GM10266 (cell line): ENCODE measurements at regions not wholly inside any gene's neighbourhood (a gene's known extent, or its start where the extent isn't known, plus 50 kb on each side); places are given as distances from the start of the nearest gene placed in this dataset.

Experiments used
- DNase-seq: peaks from one replicate; pipeline ENCODE4 v3.0.0; 2012; ENCODE audit errors: extremely low spot score
- TF ChIP-seq, protein P1 (sequence below): IDR thresholded peaks from 2 replicates; pipeline ENCODE4 v1.5.1; 2012; ENCODE audit warnings: mild to moderate bottlenecking, low read depth; ENCODE audit not compliant: control insufficient read depth, insufficient read depth; ENCODE audit errors: missing control alignments

DNA sequence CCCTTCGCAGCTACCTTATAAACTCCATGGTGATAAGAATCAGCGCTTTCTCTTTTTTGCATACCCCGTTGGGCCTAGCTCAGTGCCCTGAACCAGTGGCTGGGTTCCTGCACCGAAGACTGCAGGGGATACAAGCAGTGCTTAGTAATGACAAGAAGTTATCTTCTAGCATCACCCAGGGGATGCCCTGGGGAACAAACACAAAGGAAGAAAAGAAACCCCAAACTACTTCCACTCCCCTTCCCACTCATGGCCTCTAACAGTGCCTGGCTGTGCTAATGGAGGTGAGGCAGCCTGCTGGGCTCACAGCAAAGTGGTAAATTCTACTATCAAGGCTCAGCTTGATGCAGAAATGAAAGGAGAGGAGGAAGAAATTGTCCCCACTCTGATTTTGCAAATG lies 314.7 kb downstream of the TXNL1 start:
- TF ChIP-seq, protein P1, sequence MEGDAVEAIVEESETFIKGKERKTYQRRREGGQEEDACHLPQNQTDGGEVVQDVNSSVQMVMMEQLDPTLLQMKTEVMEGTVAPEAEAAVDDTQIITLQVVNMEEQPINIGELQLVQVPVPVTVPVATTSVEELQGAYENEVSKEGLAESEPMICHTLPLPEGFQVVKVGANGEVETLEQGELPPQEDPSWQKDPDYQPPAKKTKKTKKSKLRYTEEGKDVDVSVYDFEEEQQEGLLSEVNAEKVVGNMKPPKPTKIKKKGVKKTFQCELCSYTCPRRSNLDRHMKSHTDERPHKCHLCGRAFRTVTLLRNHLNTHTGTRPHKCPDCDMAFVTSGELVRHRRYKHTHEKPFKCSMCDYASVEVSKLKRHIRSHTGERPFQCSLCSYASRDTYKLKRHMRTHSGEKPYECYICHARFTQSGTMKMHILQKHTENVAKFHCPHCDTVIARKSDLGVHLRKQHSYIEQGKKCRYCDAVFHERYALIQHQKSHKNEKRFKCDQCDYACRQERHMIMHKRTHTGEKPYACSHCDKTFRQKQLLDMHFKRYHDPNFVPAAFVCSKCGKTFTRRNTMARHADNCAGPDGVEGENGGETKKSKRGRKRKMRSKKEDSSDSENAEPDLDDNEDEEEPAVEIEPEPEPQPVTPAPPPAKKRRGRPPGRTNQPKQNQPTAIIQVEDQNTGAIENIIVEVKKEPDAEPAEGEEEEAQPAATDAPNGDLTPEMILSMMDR = no peak

DNA sequence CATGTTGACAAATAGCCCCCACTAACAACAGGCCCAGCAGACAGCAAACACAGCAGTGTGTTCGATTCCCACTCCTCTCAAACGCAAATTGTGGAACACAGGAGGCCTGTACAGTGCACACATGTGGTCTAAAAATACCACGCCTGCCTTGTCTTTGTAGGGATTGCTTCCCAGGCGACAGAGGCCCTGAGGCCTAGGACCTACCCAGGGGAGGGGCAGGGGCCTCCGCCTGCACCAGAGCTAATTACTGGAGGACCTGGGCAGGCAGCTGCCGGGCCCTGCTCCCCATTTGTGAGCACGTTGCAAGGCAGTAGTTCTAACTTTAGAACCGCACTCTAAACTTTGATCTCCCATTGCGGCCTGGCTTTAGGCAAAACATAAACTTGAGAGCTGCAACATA lies 316.0 kb downstream of the TXNL1 start:
- DNase-seq = no peak

More for the DNA sequence above, 314.7 kb downstream of the TXNL1 start:
- no peak for DNase-seq

DNA sequence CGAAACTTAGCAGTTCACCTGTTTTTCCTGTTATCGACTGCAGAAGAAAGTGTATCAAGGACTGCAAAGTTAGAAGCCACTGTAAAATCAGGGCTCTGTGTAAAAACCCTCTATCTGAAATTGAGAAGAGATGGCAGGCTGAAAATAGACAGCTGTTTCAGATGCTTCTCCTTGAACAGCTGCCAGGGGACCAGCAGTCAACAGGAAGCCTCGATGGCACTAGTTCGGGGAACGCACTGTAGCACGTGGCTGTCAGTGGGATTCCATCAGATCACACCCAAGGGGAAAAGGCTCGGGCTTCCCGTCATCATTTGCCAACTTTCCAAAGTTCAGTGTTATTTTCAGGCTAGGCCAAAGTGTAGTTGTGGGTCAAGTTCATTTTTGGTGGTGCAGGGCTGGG lies 316.9 kb downstream of the TXNL1 start:
- no peak for DNase-seq
- TF ChIP-seq, protein P1 = no peak

More for the DNA sequence above, 316.0 kb downstream of the TXNL1 start:
- TF ChIP-seq, protein P1 = no peak

DNA sequence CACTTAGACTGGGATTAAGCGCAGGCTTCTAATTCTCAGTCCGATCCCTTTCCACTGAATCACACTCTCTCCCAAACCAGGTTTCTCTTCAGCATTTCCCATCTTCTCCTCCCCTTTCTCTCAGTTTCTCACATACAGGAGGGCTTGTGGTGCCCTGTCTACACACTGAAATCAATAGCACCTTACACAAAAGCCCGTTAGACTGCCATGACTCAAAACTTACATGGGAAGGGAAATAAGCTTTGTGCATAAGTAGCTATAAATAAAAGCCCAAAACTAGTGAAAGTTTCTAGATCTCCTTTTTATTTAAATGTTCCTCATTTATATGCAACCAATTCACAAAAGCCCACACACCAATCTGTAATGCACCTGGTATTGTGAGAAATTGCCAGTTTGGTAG lies 318.4 kb downstream of the TXNL1 start:
- no peak for DNase-seq
- TF ChIP-seq, protein P1 = no peak

DNA sequence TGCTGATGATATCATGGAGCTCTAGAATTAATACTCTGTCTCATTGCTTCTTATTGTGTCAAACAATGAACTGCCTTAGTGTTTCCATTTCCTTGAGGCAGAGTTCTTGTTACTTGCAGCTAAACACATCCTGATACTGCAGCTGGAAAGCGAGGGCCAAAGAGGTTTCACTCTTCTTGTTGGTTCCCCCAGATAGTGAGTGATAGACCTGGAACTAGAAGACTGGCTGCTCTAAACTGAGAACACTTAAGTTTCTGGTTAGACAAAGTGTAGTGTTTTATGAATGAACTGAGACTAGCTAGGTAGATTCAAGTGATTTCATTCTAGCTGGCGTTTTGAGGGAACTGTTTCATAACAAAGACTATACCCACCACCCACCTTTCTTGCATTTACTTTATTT lies 321.7 kb downstream of the TXNL1 start:
- DNase-seq = no peak
- TF ChIP-seq, protein P1 = no peak

DNA sequence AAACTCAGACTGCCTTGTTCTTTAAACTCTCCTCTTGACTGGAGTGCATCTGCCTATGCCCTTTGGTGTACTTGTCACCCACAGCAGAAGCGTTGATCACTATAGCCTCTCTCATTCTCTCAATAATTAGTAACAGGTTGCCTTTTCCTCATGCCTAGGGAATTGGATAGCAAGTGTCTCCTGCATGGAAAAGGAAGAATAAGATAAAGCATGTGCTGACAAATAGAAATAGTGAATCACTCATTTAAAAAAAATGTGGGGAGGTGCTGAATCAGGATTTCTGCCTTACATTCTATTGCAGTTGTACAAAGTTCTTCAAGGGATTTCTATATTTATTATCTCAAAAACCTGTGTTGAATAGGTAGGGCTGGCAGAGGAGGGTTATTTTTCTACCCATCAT lies 323.0 kb downstream of the TXNL1 start:
- TF ChIP-seq, protein P1 = no peak
- DNase-seq = no peak

DNA sequence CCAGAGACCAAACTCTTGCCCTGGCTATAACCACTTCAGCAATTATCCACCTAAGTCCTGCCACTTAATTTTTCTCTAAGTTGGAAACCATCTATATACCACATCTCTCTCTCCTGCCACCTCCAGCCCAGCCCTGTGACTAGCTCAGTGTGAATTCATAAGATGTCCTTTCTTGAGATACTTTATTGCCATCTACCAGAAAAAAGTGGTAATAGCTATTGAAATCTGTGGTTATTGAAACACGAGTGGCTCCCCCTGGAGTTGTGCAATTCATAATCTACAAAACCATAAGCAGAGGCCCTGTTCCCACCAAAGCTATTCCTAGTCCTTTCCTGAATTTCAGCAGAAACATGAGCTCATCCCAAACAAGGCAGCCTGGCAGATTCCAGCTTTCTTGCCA lies 324.0 kb downstream of the TXNL1 start:
- TF ChIP-seq, protein P1 = no peak
- no peak for DNase-seq
